Lung (tissue), 11 donors: ENCODE measurements at regions not wholly inside any gene's neighbourhood (a gene's known extent, or its start where the extent isn't known, plus 50 kb on each side); places are given as distances from the start of the nearest gene placed in this dataset.

Source experiments
- ATAC-seq: fragments of 200-7000 bp; cut with Tn5 transposase; one replicate; pipeline ENCODE4 v1.9.1; 2020; ENCODE audit warnings: moderate number of reproducible peaks; ENCODE audit not compliant: insufficient read depth, low FRiP score
- DNase-seq, 3 donors: peaks; one replicate each; pipeline ENCODE4 v3.0.0-alpha.2; 2013 to 2017
- H3K27ac ChIP-seq, 2 donors: one replicate each; pipeline ENCODE4 v1.5.1; 2013; ENCODE audit warnings: mild to moderate bottlenecking in 2 of 2, moderate library complexity in 2 of 2, control low read depth in 1 of 2, inconsistent platforms in 1 of 2, low read depth in 1 of 2, low read length in 1 of 2
- H3K27me3 ChIP-seq, 3 donors: one replicate each; pipeline ENCODE4 v1.5.1; 2013; ENCODE audit warnings: low read length in 2 of 3; ENCODE audit not compliant: control insufficient read depth in 3 of 3, insufficient read depth in 3 of 3
- H3K36me3 ChIP-seq, 4 donors: one replicate each; pipeline ENCODE4 v1.5.1; 2013; ENCODE audit warnings: low read length in 4 of 4, mild to moderate bottlenecking in 1 of 4, moderate library complexity in 1 of 4; ENCODE audit not compliant: control insufficient read depth in 4 of 4, insufficient read depth in 4 of 4
- H3K4me1 ChIP-seq, 5 donors: one replicate each; pipeline ENCODE4 v1.5.1; 2013; ENCODE audit warnings: low read length in 5 of 5, mild to moderate bottlenecking in 2 of 5, moderate library complexity in 1 of 5; ENCODE audit not compliant: control insufficient read depth in 5 of 5, insufficient read depth in 5 of 5
- H3K4me3 ChIP-seq: one replicate; pipeline ENCODE4 v1.5.1; 2013; ENCODE audit warnings: mild to moderate bottlenecking, control low read depth, moderate library complexity
- H3K9ac ChIP-seq, 2 donors: one replicate each; pipeline ENCODE4 v1.5.1; 2013; ENCODE audit warnings: low read length in 2 of 2, control low read depth in 1 of 2; ENCODE audit not compliant: insufficient read depth in 1 of 2
- H3K9me3 ChIP-seq, 4 donors: one replicate each; pipeline ENCODE4 v1.5.1; 2013; ENCODE audit warnings: low read length in 3 of 4, mild to moderate bottlenecking in 1 of 4, moderate library complexity in 1 of 4; ENCODE audit not compliant: control insufficient read depth in 4 of 4, insufficient read depth in 3 of 4
- CTCF ChIP-seq: IDR thresholded peaks from 2 replicates; pipeline ENCODE4 v1.5.1; 2012; ENCODE audit warnings: mild to moderate bottlenecking; ENCODE audit errors: control extremely low read depth, extremely low read depth
- WGBS, 2 donors: extraction: QIAGEN DNeasy Blood & Tissue Kit; methylation state at CpG; one replicate each; pipeline ENCODE4 v1.1.7; 2013; 5-methylcytosine and 5-hydroxymethylcytosine counted together
- donor health status: control.
- donor health status: control.
- donor health status: Bipolar disorder and iron deficiency.
- donor health status: healthy.
- donor health status: DM: yes; HTN: yes; CAD: no.

GRCh38 chr6:130306377-130306776 lies 59.4 kb upstream of the TMEM200A start:
- H3K4me1 ChIP-seq: no peaks in the 10 kb centered on the region
- no peak overlapping the region for H3K4me3 ChIP-seq
- TF ChIP-seq CTCF: no peak
- H3K36me3 ChIP-seq: no peaks in the 10 kb centered on the region
- WGBS, 2 donors: 9 to 30% methylated on average over 2 of the region's 2 CpGs
- no peak for DNase-seq
- H3K27me3 ChIP-seq: no peaks in the 10 kb centered on the region
- H3K9ac ChIP-seq: no peak overlapping the region
- ATAC-seq: no peak
- H3K27ac ChIP-seq: no peak overlapping the region
- no peaks in the 10 kb centered on the region for H3K9me3 ChIP-seq

- Histone ChIP-seq H3K36me3 (no peaks in the 10 kb centered on the region), H3K4me3 (no peak overlapping the region), H3K4me1 (no peaks in the 10 kb centered on the region), H3K9ac (no peak overlapping the region), H3K27me3 (no peaks in the 10 kb centered on the region), H3K27ac (no peak overlapping the region), H3K9me3 (no peaks in the 10 kb centered on the region)
- no peak for ATAC-seq
- no peak for DNase-seq
- TF ChIP-seq CTCF: no peak
Measured at GRCh38 chr6:130303431-130303830, 62.4 kb upstream of the TMEM200A start.

GRCh38 chr6:130298258-130298657 lies 67.6 kb upstream of the TMEM200A start:
- H3K4me3 ChIP-seq: no peak overlapping the region
- no peaks in the 10 kb centered on the region for H3K27me3 ChIP-seq
- DNase-seq (no peak), ATAC-seq (no peak)
- no peak for TF ChIP-seq CTCF
- H3K36me3 ChIP-seq: no peaks in the 10 kb centered on the region
- no peaks in the 10 kb centered on the region for H3K4me1 ChIP-seq
- 92 to 94% methylated on average over 6 of the region's 6 CpGs for whole genome bisulfite sequencing, 2 donors
- no peak overlapping the region for H3K27ac ChIP-seq
- H3K9ac ChIP-seq: no peak overlapping the region
- no peaks in the 10 kb centered on the region for H3K9me3 ChIP-seq

- ATAC-seq (no peak), DNase-seq (no peak)
- Histone ChIP-seq H3K9ac (no peak overlapping the region), H3K27me3 (no peaks in the 10 kb centered on the region), H3K9me3 (no peaks in the 10 kb centered on the region), H3K27ac (no peak overlapping the region), H3K4me3 (no peak overlapping the region), H3K36me3 (no peaks in the 10 kb centered on the region), H3K4me1 (no peaks in the 10 kb centered on the region)
- TF ChIP-seq CTCF: no peak
- 51 to 90% methylated on average over 1 of the region's 1 CpG for WGBS, 2 donors
Measured at GRCh38 chr6:130296854-130297253, 69.0 kb upstream of the TMEM200A start.
